ENCODE measurements at regions not wholly inside any gene's neighbourhood (a gene's known extent, or its start where the extent isn't known, plus 50 kb on each side); places are given as distances from the start of the nearest gene placed in this dataset.

DNA sequence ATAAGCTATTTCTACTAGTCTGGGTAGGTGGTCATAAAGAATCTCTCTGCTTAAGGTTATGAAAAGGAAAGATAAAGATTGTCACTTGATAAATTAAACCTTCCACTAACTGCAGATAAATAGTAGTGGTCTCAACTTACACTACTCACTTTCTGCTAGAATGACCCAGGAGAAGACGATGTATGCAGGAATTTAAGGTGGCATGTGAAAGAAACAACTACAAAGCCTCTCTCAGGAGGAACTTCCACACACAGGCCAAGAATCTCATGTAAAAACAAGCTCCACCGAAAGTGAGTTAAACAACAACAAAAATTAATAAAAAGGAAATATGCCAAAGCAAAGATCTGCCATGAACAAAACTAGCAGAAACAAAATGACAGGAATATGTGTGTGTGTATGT lies 165.4 kb downstream of the CDC14C start:
- TF ChIP-seq, protein P1, sequence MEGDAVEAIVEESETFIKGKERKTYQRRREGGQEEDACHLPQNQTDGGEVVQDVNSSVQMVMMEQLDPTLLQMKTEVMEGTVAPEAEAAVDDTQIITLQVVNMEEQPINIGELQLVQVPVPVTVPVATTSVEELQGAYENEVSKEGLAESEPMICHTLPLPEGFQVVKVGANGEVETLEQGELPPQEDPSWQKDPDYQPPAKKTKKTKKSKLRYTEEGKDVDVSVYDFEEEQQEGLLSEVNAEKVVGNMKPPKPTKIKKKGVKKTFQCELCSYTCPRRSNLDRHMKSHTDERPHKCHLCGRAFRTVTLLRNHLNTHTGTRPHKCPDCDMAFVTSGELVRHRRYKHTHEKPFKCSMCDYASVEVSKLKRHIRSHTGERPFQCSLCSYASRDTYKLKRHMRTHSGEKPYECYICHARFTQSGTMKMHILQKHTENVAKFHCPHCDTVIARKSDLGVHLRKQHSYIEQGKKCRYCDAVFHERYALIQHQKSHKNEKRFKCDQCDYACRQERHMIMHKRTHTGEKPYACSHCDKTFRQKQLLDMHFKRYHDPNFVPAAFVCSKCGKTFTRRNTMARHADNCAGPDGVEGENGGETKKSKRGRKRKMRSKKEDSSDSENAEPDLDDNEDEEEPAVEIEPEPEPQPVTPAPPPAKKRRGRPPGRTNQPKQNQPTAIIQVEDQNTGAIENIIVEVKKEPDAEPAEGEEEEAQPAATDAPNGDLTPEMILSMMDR (tag by site-specific recombination; IDR thresholded peaks at IDR 0.05), result no peak
- TF ChIP-seq PBX3 (CRISPR knock-in tag; IDR thresholded peaks at IDR 0.05) (no peak), ZNF274 (IDR thresholded peaks at IDR 0.05; ENCODE audit: low read length) (no peak), ZNF274 (tag by site-specific recombination; IDR thresholded peaks at IDR 0.05; ENCODE audit: borderline replicate concordance) (no peak), ZNF114 (tag by site-specific recombination; IDR thresholded peaks at IDR 0.05) (no peak), ZNF600 (tag by site-specific recombination; IDR thresholded peaks at IDR 0.05) (no peak), ZNF830 (tag by site-specific recombination; IDR thresholded peaks at IDR 0.05; ENCODE audit: low read depth) (no peak), ZNF776 (tag by site-specific recombination; IDR thresholded peaks at IDR 0.05; ENCODE audit: borderline replicate concordance) (no peak), ZBTB8A (tag by site-specific recombination; IDR thresholded peaks at IDR 0.05) (no peak), ZNF530 (tag by site-specific recombination; IDR thresholded peaks at IDR 0.05; ENCODE audit: low read depth) (no peak), ZNF664 (tag by site-specific recombination; IDR thresholded peaks at IDR 0.05) (no peak), REST (tag by site-specific recombination; IDR thresholded peaks at IDR 0.05) (no peak)
- TF ChIP-seq, protein P2, sequence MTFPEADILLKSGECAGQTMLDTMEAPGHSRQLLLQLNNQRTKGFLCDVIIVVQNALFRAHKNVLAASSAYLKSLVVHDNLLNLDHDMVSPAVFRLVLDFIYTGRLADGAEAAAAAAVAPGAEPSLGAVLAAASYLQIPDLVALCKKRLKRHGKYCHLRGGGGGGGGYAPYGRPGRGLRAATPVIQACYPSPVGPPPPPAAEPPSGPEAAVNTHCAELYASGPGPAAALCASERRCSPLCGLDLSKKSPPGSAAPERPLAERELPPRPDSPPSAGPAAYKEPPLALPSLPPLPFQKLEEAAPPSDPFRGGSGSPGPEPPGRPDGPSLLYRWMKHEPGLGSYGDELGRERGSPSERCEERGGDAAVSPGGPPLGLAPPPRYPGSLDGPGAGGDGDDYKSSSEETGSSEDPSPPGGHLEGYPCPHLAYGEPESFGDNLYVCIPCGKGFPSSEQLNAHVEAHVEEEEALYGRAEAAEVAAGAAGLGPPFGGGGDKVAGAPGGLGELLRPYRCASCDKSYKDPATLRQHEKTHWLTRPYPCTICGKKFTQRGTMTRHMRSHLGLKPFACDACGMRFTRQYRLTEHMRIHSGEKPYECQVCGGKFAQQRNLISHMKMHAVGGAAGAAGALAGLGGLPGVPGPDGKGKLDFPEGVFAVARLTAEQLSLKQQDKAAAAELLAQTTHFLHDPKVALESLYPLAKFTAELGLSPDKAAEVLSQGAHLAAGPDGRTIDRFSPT (tag by site-specific recombination; IDR thresholded peaks at IDR 0.05), result no peak
- TF ChIP-seq, protein P3, sequence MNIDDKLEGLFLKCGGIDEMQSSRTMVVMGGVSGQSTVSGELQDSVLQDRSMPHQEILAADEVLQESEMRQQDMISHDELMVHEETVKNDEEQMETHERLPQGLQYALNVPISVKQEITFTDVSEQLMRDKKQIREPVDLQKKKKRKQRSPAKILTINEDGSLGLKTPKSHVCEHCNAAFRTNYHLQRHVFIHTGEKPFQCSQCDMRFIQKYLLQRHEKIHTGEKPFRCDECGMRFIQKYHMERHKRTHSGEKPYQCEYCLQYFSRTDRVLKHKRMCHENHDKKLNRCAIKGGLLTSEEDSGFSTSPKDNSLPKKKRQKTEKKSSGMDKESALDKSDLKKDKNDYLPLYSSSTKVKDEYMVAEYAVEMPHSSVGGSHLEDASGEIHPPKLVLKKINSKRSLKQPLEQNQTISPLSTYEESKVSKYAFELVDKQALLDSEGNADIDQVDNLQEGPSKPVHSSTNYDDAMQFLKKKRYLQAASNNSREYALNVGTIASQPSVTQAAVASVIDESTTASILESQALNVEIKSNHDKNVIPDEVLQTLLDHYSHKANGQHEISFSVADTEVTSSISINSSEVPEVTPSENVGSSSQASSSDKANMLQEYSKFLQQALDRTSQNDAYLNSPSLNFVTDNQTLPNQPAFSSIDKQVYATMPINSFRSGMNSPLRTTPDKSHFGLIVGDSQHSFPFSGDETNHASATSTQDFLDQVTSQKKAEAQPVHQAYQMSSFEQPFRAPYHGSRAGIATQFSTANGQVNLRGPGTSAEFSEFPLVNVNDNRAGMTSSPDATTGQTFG (tag by site-specific recombination; IDR thresholded peaks at IDR 0.05; ENCODE audit: borderline replicate concordance), result no peak

Data from HEK293 (cell line).